H4 (cell line): ENCODE measurements at regions not wholly inside any gene's neighbourhood (a gene's known extent, or its start where the extent isn't known, plus 50 kb on each side); places are given as distances from the start of the nearest gene placed in this dataset.
"Not testable (repeated sequence)": the region's sequence is repeated elsewhere in the genome, so short reads cannot be mapped to it uniquely, and the experiment has no call there.

Experiments used
- DNase-seq: peaks from one replicate; pipeline ENCODE4 v3.0.0-alpha.2; 2015; ENCODE audit warnings: low spot score

DNA sequence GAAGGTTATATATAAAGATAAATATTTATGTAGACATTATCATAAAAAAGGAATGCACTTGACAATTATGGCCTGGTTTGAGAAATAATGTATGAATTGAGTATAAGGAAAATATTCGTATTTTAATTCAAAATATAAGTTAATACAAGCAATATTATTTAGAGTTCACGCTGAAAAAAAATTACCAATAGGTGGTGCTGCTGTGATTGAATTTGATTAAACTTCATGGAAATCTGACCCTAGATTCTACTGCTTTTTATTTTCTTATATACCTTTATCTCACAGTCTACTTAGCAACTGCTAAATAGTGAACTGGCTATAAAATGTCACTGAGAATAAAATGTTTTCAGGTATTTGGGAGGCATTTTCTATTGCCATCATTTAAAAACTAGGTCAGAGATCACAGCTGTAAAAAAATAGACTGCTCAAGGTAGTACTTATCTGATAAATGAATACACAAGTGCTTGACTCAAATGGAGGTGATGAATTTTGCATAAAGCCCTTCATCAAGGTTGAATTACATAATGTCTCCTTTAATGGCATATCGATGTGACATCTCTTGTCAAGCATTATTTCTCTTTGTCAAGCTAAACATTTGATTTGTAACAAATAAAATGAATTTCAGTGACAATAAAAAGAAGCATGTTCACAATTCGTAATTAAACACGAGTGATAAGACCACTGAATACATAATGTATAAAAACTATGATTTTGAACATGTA lies 1638.8 kb upstream of the PCDH7 start:
- peak; percentile 16 for DNase-seq

GRCh38 chr4:29082684-29083083 lies 1637.5 kb upstream of the PCDH7 start:
- DNase-seq, result no peak

DNA sequence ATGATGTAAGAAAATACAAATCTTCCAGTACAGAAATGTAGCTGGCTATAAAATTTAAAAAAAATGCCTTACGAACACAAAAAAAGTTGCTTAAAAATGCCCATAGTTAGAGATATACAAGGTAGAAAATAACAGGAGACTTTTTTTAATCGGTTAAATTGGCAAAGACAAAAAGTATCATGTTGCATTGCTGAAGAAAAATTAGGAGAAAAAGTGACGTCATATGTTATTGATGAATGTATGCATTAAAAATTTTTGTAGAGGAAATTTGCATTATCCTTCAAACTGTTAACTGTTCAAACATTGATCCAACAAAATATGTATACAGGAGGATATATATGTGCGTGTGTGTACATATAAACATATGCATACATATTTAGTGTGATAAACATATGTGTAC lies 1634.4 kb upstream of the PCDH7 start:
- no peak for DNase-seq

DNA sequence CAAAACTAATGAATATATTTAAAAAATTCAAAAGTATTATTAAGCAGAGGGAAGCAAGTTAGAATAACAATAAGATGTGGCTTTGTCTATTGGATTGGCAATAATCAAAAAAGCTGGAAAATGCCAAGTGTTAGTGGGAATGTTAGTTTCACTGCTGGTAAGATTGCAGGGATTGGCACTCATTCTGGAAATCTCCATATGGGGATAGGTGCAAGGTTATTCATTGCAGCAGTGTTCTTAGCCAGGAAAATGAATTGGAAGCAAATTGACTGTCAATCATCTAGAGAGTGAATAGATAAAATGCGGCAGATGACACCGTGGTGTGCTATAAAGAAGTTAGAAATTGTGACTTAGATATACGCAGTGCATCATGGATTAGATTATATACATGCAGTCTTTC lies 1615.5 kb upstream of the PCDH7 start:
- no peak for DNase-seq

DNA sequence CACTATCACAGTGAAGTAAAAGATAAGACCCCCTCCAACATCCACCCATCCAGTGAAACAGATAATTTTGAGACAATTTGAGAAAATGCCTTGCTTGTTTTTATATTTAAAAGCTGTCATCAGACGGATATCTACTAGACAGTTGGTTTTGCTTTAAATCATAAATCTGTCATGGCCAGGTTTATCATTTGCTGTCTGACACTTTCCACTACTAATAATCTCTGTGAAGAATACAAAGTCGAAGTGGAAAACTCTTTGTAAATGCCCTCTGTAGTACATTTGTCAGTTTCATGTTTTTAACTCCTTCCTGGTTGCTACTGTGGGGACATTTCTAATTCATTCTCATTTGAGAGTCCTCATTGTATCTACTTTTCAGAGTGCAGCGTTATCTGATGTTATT lies 1606.2 kb upstream of the PCDH7 start:
- DNase-seq, result no peak

- not testable (repeated sequence) for DNase-seq
Observed at GRCh38 chr4:29117231-29117722, 1602.9 kb upstream of the PCDH7 start.

DNA sequence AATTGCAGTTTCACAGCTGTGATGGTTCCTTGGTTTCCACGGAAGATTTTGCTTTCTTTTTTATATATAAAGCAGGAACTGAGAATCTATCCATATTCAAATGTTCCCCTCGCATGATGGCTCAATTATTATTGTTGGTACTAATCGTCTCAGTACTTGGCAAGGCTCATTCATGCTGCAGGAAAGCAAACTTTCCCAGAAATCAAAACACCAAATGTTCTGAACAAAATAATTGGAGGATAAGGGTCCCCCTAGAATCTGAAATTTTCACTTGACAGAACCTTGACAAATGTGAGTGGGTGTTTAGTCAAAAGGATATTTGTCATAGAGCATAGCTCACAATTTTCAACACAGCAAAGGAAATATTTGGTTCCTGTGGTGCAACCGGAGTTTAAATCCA lies 1598.6 kb upstream of the PCDH7 start:
- no peak for DNase-seq

DNA sequence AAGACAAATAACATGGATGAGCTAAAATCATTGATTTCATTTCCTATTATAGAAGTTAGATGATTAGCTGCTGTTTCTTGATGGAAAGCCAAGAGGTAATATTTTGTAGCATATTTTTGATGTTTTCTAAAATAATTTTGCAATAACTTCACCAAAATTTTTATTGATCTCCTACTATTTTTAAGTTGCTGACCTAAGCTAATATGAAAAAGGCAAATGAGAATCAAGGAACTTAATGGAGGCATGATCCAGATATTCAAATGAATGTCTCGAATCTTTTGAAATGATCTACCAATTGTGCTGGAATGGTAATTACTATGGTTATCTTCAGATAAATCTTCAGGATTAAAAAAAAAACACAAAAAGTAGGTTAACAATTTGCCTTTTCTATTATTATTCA lies 1591.4 kb upstream of the PCDH7 start:
- no peak for DNase-seq

DNA sequence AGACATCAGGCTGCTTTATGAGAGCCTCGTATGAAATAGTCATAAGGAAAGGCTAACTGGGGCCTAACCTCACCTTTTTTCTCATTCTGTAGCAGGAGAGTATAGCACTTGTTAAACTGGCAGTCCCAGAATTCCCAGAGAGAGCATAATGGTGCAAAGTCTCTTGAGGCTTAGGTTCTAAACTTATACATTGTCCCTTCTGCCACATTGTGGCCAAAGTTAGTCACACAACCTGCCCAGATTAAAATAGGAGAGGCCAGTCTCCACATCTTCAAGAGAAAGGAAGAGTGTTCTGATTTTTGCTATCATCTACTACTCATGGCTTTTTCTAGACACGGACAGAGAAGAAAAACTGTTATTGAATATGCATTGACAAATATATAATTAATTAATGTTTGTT lies 1588.9 kb upstream of the PCDH7 start:
- DNase-seq, result no peak

- DNase-seq, result no peak
Observed at GRCh38 chr4:29142708-29143107, 1577.5 kb upstream of the PCDH7 start.

GRCh38 chr4:29151584-29151983 lies 1568.6 kb upstream of the PCDH7 start:
- DNase-seq, result no peak

GRCh38 chr4:29153642-29154041 lies 1566.5 kb upstream of the PCDH7 start:
- DNase-seq, result no peak

- no peak for DNase-seq
Observed at GRCh38 chr4:29175291-29175690, 1544.9 kb upstream of the PCDH7 start.

DNA sequence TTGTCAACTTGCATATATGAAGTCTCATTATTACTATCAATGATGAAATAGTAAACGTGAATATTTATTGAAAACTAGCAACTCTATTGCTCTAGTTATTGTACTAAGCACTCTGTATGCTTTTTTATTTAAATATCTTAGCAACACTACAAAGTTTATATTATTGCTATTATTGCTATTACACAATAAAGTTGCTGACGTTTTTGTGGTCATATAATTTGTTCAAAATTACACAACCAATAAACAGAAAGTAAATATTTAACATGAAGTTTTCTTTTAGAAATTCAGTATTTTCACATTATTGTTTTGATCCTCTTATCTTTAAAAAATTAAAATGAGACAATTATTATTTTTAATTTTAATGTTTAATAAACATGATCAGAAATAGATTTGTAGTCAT lies 1521.1 kb upstream of the PCDH7 start:
- no peak for DNase-seq

DNA sequence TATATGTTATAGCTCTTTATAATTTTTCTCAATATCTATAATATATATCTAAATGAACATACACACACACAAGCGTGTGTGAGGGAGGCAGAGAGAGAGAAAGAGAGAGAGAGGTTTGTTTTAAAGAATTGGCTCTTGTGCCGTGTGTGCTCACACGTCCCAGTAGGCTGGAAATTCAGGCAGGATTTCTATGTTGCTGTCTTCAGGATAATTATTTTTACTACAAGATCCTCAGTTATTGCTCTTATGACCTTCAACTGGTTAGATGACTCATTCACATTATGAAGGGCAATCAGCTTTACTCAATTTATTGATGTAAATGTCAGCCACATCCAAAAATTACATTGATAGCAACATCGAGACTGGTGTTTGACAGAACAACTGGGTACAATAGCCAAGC lies 1520.7 kb upstream of the PCDH7 start:
- DNase-seq, result no peak

DNA sequence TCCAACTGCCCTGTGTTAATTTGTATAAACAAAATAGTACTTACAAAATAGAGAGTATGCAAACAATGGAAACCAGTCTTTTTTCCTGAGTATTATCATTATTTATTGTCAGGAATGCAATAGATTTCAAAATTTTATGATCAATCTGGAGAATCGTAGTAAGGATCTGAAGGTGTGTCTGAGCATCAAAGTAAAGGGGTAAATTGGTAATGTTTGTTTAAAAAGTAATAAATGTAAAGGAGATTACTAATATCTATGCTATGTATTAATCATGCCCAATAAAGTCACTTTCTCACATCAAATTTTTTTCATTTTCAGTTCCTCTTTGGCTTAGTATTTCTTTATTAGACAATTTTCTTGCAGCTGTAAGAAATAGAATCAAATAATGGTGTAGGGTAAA lies 1507.1 kb upstream of the PCDH7 start:
- no peak for DNase-seq

- no peak for DNase-seq
Observed at GRCh38 chr4:29220761-29221160, 1499.4 kb upstream of the PCDH7 start.

GRCh38 chr4:29224911-29225310 lies 1495.3 kb upstream of the PCDH7 start:
- no peak for DNase-seq

DNA sequence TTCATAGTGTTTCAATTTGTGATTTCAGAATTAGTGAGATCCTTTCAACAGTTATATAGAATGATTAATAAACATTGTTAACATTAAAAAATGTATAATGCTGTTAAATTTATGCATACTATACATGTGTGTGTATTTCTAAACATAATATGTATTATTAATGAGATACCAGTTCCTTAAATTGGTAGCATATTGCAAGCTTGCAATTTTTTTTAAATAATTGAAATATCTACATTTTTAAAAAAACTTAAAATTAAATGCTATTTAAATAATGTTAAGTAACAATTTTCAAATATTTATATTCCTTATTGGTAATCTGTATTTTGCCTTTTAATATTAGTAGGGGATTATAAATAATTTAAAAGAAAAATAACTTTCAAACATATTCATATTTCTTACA lies 1479.5 kb upstream of the PCDH7 start:
- no peak for DNase-seq

DNA sequence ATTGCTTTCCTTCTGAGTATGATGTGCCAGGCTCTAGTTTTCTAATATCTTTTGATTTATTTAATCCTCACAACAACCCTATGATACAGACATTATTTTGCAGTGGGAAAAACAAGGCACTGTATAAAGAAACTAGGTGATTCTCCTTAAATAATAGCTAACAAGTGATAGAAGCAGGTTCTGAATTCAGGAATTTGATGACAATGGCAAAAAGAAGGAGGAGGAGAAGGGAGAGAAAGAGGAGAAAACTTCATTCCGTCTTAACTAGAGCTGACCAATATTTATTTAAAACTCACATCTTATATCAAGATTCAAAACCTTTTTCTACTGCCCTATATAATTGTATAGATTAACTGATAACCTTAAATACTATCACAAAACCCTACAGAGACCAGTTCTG lies 1477.1 kb upstream of the PCDH7 start:
- DNase-seq, result no peak

- DNase-seq, result no peak
Observed at GRCh38 chr4:29243851-29244250, 1476.3 kb upstream of the PCDH7 start.

DNA sequence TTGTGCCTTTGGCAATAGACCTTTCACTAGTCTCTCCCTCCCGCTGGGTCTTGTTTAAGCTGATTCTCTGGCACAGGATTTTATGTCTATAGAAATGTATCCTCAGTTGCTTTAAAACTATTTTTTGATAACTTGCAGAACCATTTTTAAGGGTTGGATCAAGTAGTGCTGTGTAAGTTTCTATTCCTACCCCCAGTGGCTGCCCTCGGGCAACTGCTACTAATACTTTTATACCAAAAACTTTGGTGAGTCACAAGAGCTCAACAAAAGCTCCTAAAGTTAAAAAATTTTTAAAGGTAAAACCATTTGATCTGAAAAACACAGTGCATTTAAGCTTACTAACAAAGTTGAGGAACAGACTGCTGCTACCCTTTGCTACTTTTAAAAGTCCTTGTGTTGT lies 1460.6 kb upstream of the PCDH7 start:
- no peak for DNase-seq

DNA sequence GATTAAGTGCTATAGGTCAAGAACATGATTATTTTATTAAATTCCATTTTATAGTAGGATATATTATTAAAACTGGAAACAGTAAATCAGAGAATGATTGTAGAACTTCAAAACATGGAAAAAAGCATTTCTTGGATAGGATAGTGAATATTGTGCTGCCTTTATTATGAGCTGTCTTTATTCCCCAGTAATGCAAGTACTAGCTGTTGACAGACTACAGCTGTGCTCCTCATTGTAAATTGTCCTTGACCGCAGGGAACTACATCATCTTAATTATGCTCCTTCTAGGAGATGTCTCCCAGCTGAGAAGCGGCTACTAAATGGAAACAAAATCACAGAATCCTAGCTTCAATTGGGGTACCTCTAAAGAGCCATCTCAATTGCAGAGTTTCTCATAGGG lies 1457.2 kb upstream of the PCDH7 start:
- no peak for DNase-seq

GRCh38 chr4:29276150-29276549 lies 1444.0 kb upstream of the PCDH7 start:
- DNase-seq, result no peak
